ENCODE measurements at regions not wholly inside any gene's neighbourhood (a gene's known extent, or its start where the extent isn't known, plus 50 kb on each side); places are given as distances from the start of the nearest gene placed in this dataset.

GRCh38 chr11:27201454-27202302, 161.1 kb downstream of the BBOX1 start (continued):
- TF ChIP-seq HMGXB4 (CRISPR knock-in tag; IDR thresholded peaks at IDR 0.05; ENCODE audit: borderline replicate concordance), result no peak
- no peak for TF ChIP-seq ZSCAN20 (CRISPR knock-in tag; IDR thresholded peaks at IDR 0.05)
- no peak for TF ChIP-seq USF2 (IDR thresholded peaks at IDR 0.05)
- TF ChIP-seq, protein P1, sequence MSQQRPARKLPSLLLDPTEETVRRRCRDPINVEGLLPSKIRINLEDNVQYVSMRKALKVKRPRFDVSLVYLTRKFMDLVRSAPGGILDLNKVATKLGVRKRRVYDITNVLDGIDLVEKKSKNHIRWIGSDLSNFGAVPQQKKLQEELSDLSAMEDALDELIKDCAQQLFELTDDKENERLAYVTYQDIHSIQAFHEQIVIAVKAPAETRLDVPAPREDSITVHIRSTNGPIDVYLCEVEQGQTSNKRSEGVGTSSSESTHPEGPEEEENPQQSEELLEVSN (IDR thresholded peaks at IDR 0.05; ENCODE audit: borderline replicate concordance, low read depth), result no peak
- TF ChIP-seq JUN (IDR thresholded peaks at IDR 0.05), result peak in 1 of 2 experiments; percentile 35; a peak in 2 of 5 replicates
- no peak for TF ChIP-seq RNF2 (IDR thresholded peaks at IDR 0.05; ENCODE audit: borderline replicate concordance, low read depth)

DNA sequence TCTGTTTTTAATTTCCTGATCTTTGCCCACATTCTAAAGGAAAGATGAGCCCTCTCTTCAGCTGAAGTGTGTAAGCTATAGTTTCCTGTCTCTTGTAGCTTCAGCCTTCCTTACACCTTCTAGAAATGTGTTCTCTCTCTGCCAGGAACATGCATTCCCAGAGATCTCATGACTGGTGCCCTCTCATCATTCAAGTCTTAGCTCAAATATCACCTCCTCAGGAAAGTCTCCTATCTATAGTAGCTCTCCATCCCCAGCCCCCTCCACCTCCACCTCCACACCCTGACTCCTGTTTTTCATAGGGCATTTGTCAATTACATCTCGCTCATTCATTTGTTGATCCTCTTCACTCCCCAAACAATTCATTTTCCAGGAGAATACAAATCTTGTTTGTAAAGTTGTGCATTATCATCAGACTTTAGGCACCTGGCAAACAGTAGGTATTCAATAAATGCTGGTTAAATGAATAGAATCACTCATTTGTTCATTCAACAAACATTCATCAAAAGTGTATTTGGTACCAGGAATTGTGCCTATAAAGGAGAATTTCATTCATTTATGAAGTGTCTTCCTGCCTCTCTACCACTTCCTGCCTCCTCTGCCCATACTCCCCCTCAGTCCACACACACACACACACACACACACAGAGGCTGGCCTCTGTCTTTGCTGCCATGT, 160.3 kb downstream of the BBOX1 start:
- ChIA-PET POLR2A (interaction anchor here (1.0 kb wide), 1 partner anchor 93 kb away, joined by 3 read pairs; no protein-coding TSS in a partner anchor), CTCF (interaction anchor here (0.8 to 11.5 kb wide), 11 partner anchors 8 to 447 kb away, joined by 3 to 64 read pairs (median 4); no protein-coding TSS in a partner anchor)
- Histone ChIP-seq H3K27ac (peak overlapping the region; percentile 77 to 80), H3K9me3 (no peaks in the 10 kb centered on the region), H3K4me3 (no peak overlapping the region), H3K4me1 (peaks cover 55% of the 10 kb centered on the region), H3K4me2 (peak overlapping the region; percentile 76)
- no peak for ATAC-seq
- DNase-seq (ENCODE audit: low read depth in 1 of 2, low spot score in 1 of 2), result no peak
- 88% methylated on average over 1 of the region's 1 CpG for WGBS (ENCODE audit: missing lambda C conversion rate)
- TF ChIP-seq, protein P2, sequence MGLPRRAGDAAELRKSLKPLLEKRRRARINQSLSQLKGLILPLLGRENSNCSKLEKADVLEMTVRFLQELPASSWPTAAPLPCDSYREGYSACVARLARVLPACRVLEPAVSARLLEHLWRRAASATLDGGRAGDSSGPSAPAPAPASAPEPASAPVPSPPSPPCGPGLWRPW (IDR thresholded peaks at IDR 0.05), result no peak
- TF ChIP-seq RNF2 (IDR thresholded peaks at IDR 0.05; ENCODE audit: borderline replicate concordance, low read depth) (no peak), CEBPB (IDR thresholded peaks at IDR 0.05) (no peak), TP53 (CRISPR knock-in tag; IDR thresholded peaks at IDR 0.05) (no peak), RAD21 (conservative IDR thresholded peaks at IDR 0.05 in 1 of 2, IDR thresholded peaks at IDR 0.05 in 1 of 2) (no peak), REST (IDR thresholded peaks at IDR 0.05) (no peak), SREBF2 (IDR thresholded peaks at IDR 0.05) (no peak)
- no peak for FAIRE-seq
